ENCODE measurements at regions not wholly inside any gene's neighbourhood (a gene's known extent, or its start where the extent isn't known, plus 50 kb on each side); places are given as distances from the start of the nearest gene placed in this dataset.

- Mint-ChIP-seq H3K9me3 (peaks cover 1 to 17% (median 8%) of the 10 kb centered on the region in 11 donors), H3K27ac (no peak overlapping the region), H3K4me1 (no peaks in the 10 kb centered on the region), H3K36me3 (peaks cover 0 to 6% (median 0%) of the 10 kb centered on the region in 5 donors), H3K27me3 (peaks cover 0 to 4% (median 0%) of the 10 kb centered on the region in 5 donors), H3K4me3 (no peak overlapping the region)
- ATAC-seq, result no peak
- no peaks in the 10 kb centered on the region for H3K4me1 ChIP-seq (ENCODE audit: control insufficient read depth in 2 of 2, insufficient read depth in 2 of 2, low read length in 2 of 2)
- intact Hi-C loops (cut with micrococcal nuclease), result no loop called here
- DNase-seq, result no peak
- no peaks in the 10 kb centered on the region for H3K9me3 ChIP-seq (ENCODE audit: control insufficient read depth in 2 of 3, low read length in 3 of 3)
- H3K27me3 ChIP-seq (ENCODE audit: control insufficient read depth in 2 of 2, insufficient read depth in 2 of 2, low read length in 2 of 2), result no peaks in the 10 kb centered on the region
- no peaks in the 10 kb centered on the region for H3K36me3 ChIP-seq (ENCODE audit: control insufficient read depth in 2 of 3, insufficient read depth in 3 of 3, low read length in 3 of 3)
- CTCF ChIA-PET, result no interaction called here
- no peak overlapping the region for H3K4me3 ChIP-seq (ENCODE audit: low read length)
- POLR2A ChIA-PET, result no interaction called here
- no peak overlapping the region for H3K27ac ChIP-seq (ENCODE audit: low read depth, low read length)
These were observed 436.0 kb downstream of the HTR7 start for GRCh38 chr10:90421874-90422273.

GRCh38 chr10:90424730-90425129, 433.1 kb downstream of the HTR7 start:
- ChIA-PET POLR2A (no interaction called here), CTCF (no interaction called here)
- DNase-seq, result no peak
- H3K9me3 Mint-ChIP-seq, result peaks cover 1 to 17% (median 8%) of the 10 kb centered on the region in 11 donors
- ATAC-seq, result no peak
- no peaks in the 10 kb centered on the region for H3K27me3 ChIP-seq (ENCODE audit: control insufficient read depth in 2 of 2, insufficient read depth in 2 of 2, low read length in 2 of 2)
- no peaks in the 10 kb centered on the region for H3K4me1 ChIP-seq (ENCODE audit: control insufficient read depth in 2 of 2, insufficient read depth in 2 of 2, low read length in 2 of 2)
- H3K36me3 ChIP-seq (ENCODE audit: control insufficient read depth in 2 of 3, insufficient read depth in 3 of 3, low read length in 3 of 3), result no peaks in the 10 kb centered on the region
- no peak overlapping the region for H3K4me3 Mint-ChIP-seq
- no peak overlapping the region for H3K27ac ChIP-seq (ENCODE audit: low read depth, low read length)
- peaks cover 0 to 1% (median 0%) of the 10 kb centered on the region in 7 donors for H3K4me1 Mint-ChIP-seq
- no peaks in the 10 kb centered on the region for H3K9me3 ChIP-seq (ENCODE audit: control insufficient read depth in 2 of 3, low read length in 3 of 3)
- no peak overlapping the region for H3K27ac Mint-ChIP-seq
- H3K36me3 Mint-ChIP-seq, result peaks cover 0 to 6% (median 0%) of the 10 kb centered on the region in 5 donors
- intact Hi-C loops (cut with micrococcal nuclease), result no loop called here
- no peak overlapping the region for H3K4me3 ChIP-seq (ENCODE audit: low read length)
- peaks cover 0 to 8% (median 0%) of the 10 kb centered on the region in 5 donors for H3K27me3 Mint-ChIP-seq

GRCh38 chr10:90430186-90430585, 427.7 kb downstream of the HTR7 start:
- H3K27me3 Mint-ChIP-seq, result peaks cover 0 to 8% (median 0%) of the 10 kb centered on the region in 5 donors
- H3K4me3 Mint-ChIP-seq, result no peak overlapping the region
- Histone ChIP-seq H3K27ac (ENCODE audit: low read depth, low read length) (no peak overlapping the region), H3K4me3 (ENCODE audit: low read length) (no peak overlapping the region), H3K9me3 (ENCODE audit: control insufficient read depth in 2 of 3, low read length in 3 of 3) (no peaks in the 10 kb centered on the region), H3K36me3 (ENCODE audit: control insufficient read depth in 2 of 3, insufficient read depth in 3 of 3, low read length in 3 of 3) (no peaks in the 10 kb centered on the region), H3K27me3 (ENCODE audit: control insufficient read depth in 2 of 2, insufficient read depth in 2 of 2, low read length in 2 of 2) (no peaks in the 10 kb centered on the region), H3K4me1 (ENCODE audit: control insufficient read depth in 2 of 2, insufficient read depth in 2 of 2, low read length in 2 of 2) (no peaks in the 10 kb centered on the region)
- intact Hi-C loops (cut with micrococcal nuclease), result no loop called here
- no peak for DNase-seq
- ATAC-seq, result no peak
- POLR2A ChIA-PET, result no interaction called here
- peaks cover 0 to 1% (median 0%) of the 10 kb centered on the region in 7 donors for H3K4me1 Mint-ChIP-seq
- peaks cover 0 to 6% (median 0%) of the 10 kb centered on the region in 5 donors for H3K36me3 Mint-ChIP-seq
- H3K9me3 Mint-ChIP-seq, result peaks cover 2 to 10% (median 8%) of the 10 kb centered on the region in 11 donors
- H3K27ac Mint-ChIP-seq, result no peak overlapping the region
- CTCF ChIA-PET, result no interaction called here

- H3K4me1 ChIP-seq (ENCODE audit: control insufficient read depth in 2 of 2, insufficient read depth in 2 of 2, low read length in 2 of 2), result no peaks in the 10 kb centered on the region
- CTCF ChIA-PET, result no interaction called here
- peaks cover 0 to 4% (median 2%) of the 10 kb centered on the region in 11 donors for H3K9me3 Mint-ChIP-seq
- POLR2A ChIA-PET, result no interaction called here
- no peak for ATAC-seq
- no peaks in the 10 kb centered on the region for H3K9me3 ChIP-seq (ENCODE audit: control insufficient read depth in 2 of 3, low read length in 3 of 3)
- H3K4me1 Mint-ChIP-seq, result no peaks in the 10 kb centered on the region
- peaks cover 0 to 4% (median 0%) of the 10 kb centered on the region in 5 donors for H3K27me3 Mint-ChIP-seq
- intact Hi-C loops (cut with micrococcal nuclease), result no loop called here
- no peaks in the 10 kb centered on the region for H3K36me3 Mint-ChIP-seq
- no peak overlapping the region for H3K4me3 Mint-ChIP-seq
- no peak overlapping the region for H3K27ac Mint-ChIP-seq
- H3K27me3 ChIP-seq (ENCODE audit: control insufficient read depth in 2 of 2, insufficient read depth in 2 of 2, low read length in 2 of 2), result no peaks in the 10 kb centered on the region
- no peak for DNase-seq
- H3K4me3 ChIP-seq (ENCODE audit: low read length), result no peak overlapping the region
- no peaks in the 10 kb centered on the region for H3K36me3 ChIP-seq (ENCODE audit: control insufficient read depth in 2 of 3, insufficient read depth in 3 of 3, low read length in 3 of 3)
- no peak overlapping the region for H3K27ac ChIP-seq (ENCODE audit: low read depth, low read length)
These were observed 425.0 kb downstream of the HTR7 start for GRCh38 chr10:90432866-90433265.

GRCh38 chr10:90435296-90435695, 422.5 kb downstream of the HTR7 start:
- Histone ChIP-seq H3K36me3 (ENCODE audit: control insufficient read depth in 2 of 3, insufficient read depth in 3 of 3, low read length in 3 of 3) (no peaks in the 10 kb centered on the region), H3K9me3 (ENCODE audit: control insufficient read depth in 2 of 3, low read length in 3 of 3) (no peaks in the 10 kb centered on the region), H3K4me1 (ENCODE audit: control insufficient read depth in 2 of 2, insufficient read depth in 2 of 2, low read length in 2 of 2) (no peaks in the 10 kb centered on the region), H3K27ac (ENCODE audit: low read depth, low read length) (no peak overlapping the region), H3K27me3 (ENCODE audit: control insufficient read depth in 2 of 2, insufficient read depth in 2 of 2, low read length in 2 of 2) (no peaks in the 10 kb centered on the region), H3K4me3 (ENCODE audit: low read length) (no peak overlapping the region)
- peaks cover 0 to 6% (median 3%) of the 10 kb centered on the region in 11 donors for H3K9me3 Mint-ChIP-seq
- H3K27ac Mint-ChIP-seq, result no peak overlapping the region
- no peaks in the 10 kb centered on the region for H3K4me1 Mint-ChIP-seq
- H3K36me3 Mint-ChIP-seq, result no peaks in the 10 kb centered on the region
- H3K27me3 Mint-ChIP-seq, result no peaks in the 10 kb centered on the region
- H3K4me3 Mint-ChIP-seq, result no peak overlapping the region
- DNase-seq, result no peak
- intact Hi-C loops (cut with micrococcal nuclease), result no loop called here
- POLR2A ChIA-PET, result no interaction called here
- no peak for ATAC-seq
- CTCF ChIA-PET, result no interaction called here

- Mint-ChIP-seq H3K36me3 (no peaks in the 10 kb centered on the region), H3K9me3 (peaks cover 4 to 17% (median 11%) of the 10 kb centered on the region in 11 donors), H3K4me3 (no peak overlapping the region), H3K27me3 (no peaks in the 10 kb centered on the region), H3K4me1 (no peaks in the 10 kb centered on the region), H3K27ac (no peak overlapping the region)
- Histone ChIP-seq H3K27ac (ENCODE audit: low read depth, low read length) (no peak overlapping the region), H3K4me3 (ENCODE audit: low read length) (no peak overlapping the region), H3K27me3 (ENCODE audit: control insufficient read depth in 2 of 2, insufficient read depth in 2 of 2, low read length in 2 of 2) (no peaks in the 10 kb centered on the region), H3K36me3 (ENCODE audit: control insufficient read depth in 2 of 3, insufficient read depth in 3 of 3, low read length in 3 of 3) (no peaks in the 10 kb centered on the region), H3K4me1 (ENCODE audit: control insufficient read depth in 2 of 2, insufficient read depth in 2 of 2, low read length in 2 of 2) (no peaks in the 10 kb centered on the region), H3K9me3 (ENCODE audit: control insufficient read depth in 2 of 3, low read length in 3 of 3) (peaks cover 0 to 14% (median 0%) of the 10 kb centered on the region in 3 experiments)
- POLR2A ChIA-PET, result no interaction called here
- DNase-seq (no peak), ATAC-seq (no peak)
- CTCF ChIA-PET, result no interaction called here
- intact Hi-C loops (cut with micrococcal nuclease), result no loop called here
These were observed 420.4 kb downstream of the HTR7 start for GRCh38 chr10:90437452-90437851.

GRCh38 chr10:90440870-90441269, 417.0 kb downstream of the HTR7 start:
- DNase-seq (no peak), ATAC-seq (no peak)
- Mint-ChIP-seq H3K27ac (no peak overlapping the region), H3K27me3 (no peaks in the 10 kb centered on the region), H3K36me3 (no peaks in the 10 kb centered on the region), H3K4me3 (no peak overlapping the region), H3K9me3 (peaks cover 7 to 32% (median 17%) of the 10 kb centered on the region in 11 donors), H3K4me1 (no peaks in the 10 kb centered on the region)
- ChIA-PET POLR2A (no interaction called here), CTCF (no interaction called here)
- H3K9me3 ChIP-seq (ENCODE audit: control insufficient read depth in 2 of 3, low read length in 3 of 3), result peaks cover 0 to 14% (median 0%) of the 10 kb centered on the region in 3 experiments
- H3K4me3 ChIP-seq (ENCODE audit: low read length), result no peak overlapping the region
- no peaks in the 10 kb centered on the region for H3K36me3 ChIP-seq (ENCODE audit: control insufficient read depth in 2 of 3, insufficient read depth in 3 of 3, low read length in 3 of 3)
- no peaks in the 10 kb centered on the region for H3K4me1 ChIP-seq (ENCODE audit: control insufficient read depth in 2 of 2, insufficient read depth in 2 of 2, low read length in 2 of 2)
- no peaks in the 10 kb centered on the region for H3K27me3 ChIP-seq (ENCODE audit: control insufficient read depth in 2 of 2, insufficient read depth in 2 of 2, low read length in 2 of 2)
- intact Hi-C loops (cut with micrococcal nuclease), result no loop called here
- H3K27ac ChIP-seq (ENCODE audit: low read depth, low read length), result no peak overlapping the region
